ENCODE measurements at regions not wholly inside any gene's neighbourhood (a gene's known extent, or its start where the extent isn't known, plus 50 kb on each side); places are given as distances from the start of the nearest gene placed in this dataset.

GRCh38 chr6:56377295-56377694 lies 129.9 kb upstream of the COL21A1 start:
- DNase-seq = no peak

GRCh38 chr6:56375806-56376205 lies 128.4 kb upstream of the COL21A1 start:
- DNase-seq = no peak

- DNase-seq = peak; percentile 80
Measured at GRCh38 chr6:56374841-56375369, 127.5 kb upstream of the COL21A1 start.

GRCh38 chr6:56372406-56372995 lies 125.1 kb upstream of the COL21A1 start:
- no peak for DNase-seq

- DNase-seq = peak; percentile 75
Measured at GRCh38 chr6:56370561-56371211, 123.3 kb upstream of the COL21A1 start.

GRCh38 chr6:56370127-56370540 lies 122.8 kb upstream of the COL21A1 start:
- peak; percentile 66 for DNase-seq

- DNase-seq = no peak
Measured at GRCh38 chr6:56368491-56368890, 121.1 kb upstream of the COL21A1 start.

GRCh38 chr6:56366141-56366852 lies 118.9 kb upstream of the COL21A1 start:
- peak; percentile 69 for DNase-seq

GRCh38 chr6:56364827-56365339 lies 117.5 kb upstream of the COL21A1 start:
- no peak for DNase-seq

GRCh38 chr6:56364431-56364826 lies 117.0 kb upstream of the COL21A1 start:
- DNase-seq = no peak

- no peak for DNase-seq
Measured at GRCh38 chr6:56363796-56364430, 116.5 kb upstream of the COL21A1 start.

GRCh38 chr6:56361812-56362211 lies 114.4 kb upstream of the COL21A1 start:
- DNase-seq = no peak

- peak; percentile 69 for DNase-seq
Measured at GRCh38 chr6:56359201-56359899, 112.0 kb upstream of the COL21A1 start.

GRCh38 chr6:56357616-56358373 lies 110.4 kb upstream of the COL21A1 start:
- DNase-seq = no peak

- DNase-seq = no peak
Measured at GRCh38 chr6:56356426-56356825, 109.0 kb upstream of the COL21A1 start.

- no peak for DNase-seq
Measured at GRCh38 chr6:56353860-56354259, 106.5 kb upstream of the COL21A1 start.

- DNase-seq = no peak
Measured at GRCh38 chr6:56350628-56351260, 103.4 kb upstream of the COL21A1 start.

GRCh38 chr6:56349194-56349593 lies 101.8 kb upstream of the COL21A1 start:
- DNase-seq = no peak

- no peak for DNase-seq
Measured at GRCh38 chr6:56348578-56348977, 101.2 kb upstream of the COL21A1 start.

- DNase-seq = no peak
Measured at GRCh38 chr6:56347526-56347925, 100.1 kb upstream of the COL21A1 start.

GRCh38 chr6:56346958-56347357 lies 99.6 kb upstream of the COL21A1 start:
- DNase-seq = no peak
